T-cell (primary cell): ENCODE measurements at regions not wholly inside any gene's neighbourhood (a gene's known extent, or its start where the extent isn't known, plus 50 kb on each side); places are given as distances from the start of the nearest gene placed in this dataset.

Experiments
- ATAC-seq, 4 experiments: fragments of 200-7000 bp in 3 of 4; fragments of 150-1000 bp in 1 of 4; cut with Tn5 transposase; replicated peaks in 1 of 4; 1 replicate in 3 of 4; 2 replicates in 1 of 4; pipeline ENCODE4 v1.10.0; 2021; ENCODE audit warnings: moderate library complexity in 3 of 4, mild to moderate bottlenecking in 2 of 4, moderate number of reproducible peaks in 1 of 4
- CTCF ChIA-PET, 2 donors: fragments of 300-600 bp; sonication (Branson Sonifier 250); formaldehyde crosslinking; loops; one replicate each; lab custom pipeline; 2022; ENCODE audit warnings: antibody characterized with exemption in 2 of 2; lab: Charles Lee
- POLR2A ChIA-PET, 2 donors: fragments of 300-600 bp; sonication (Branson Sonifier 250); formaldehyde crosslinking; loops; one replicate each; lab custom pipeline; 2022; ENCODE audit warnings: antibody characterized with exemption in 2 of 2; lab: Charles Lee
- DNase-seq, 35 experiments: peaks; one replicate each; pipeline versions ENCODE4 v3.0.0 to v3.0.0-alpha.2; 2013 to 2023
- H3K27ac ChIP-seq: one replicate; pipeline ENCODE4 v1.5.1; 2013; ENCODE audit warnings: low read length
- H3K27me3 ChIP-seq, 2 experiments: replicated peaks in 1 of 2; 1 replicate in 1 of 2; 2 replicates in 1 of 2; pipeline versions ENCODE4 v1.6.1 to v1.7.0; 2013; ENCODE audit warnings: low read length in 1 of 2, mixed read lengths in 1 of 2; ENCODE audit not compliant: control insufficient read depth in 2 of 2, insufficient read depth in 2 of 2; ENCODE audit errors: extremely low read depth in 1 of 2
- H3K36me3 ChIP-seq, 2 donors: 1 replicate in 1 of 2; 2 replicates in 1 of 2; pipeline versions ENCODE4 v1.6.1 to v1.7.0; 2013; ENCODE audit warnings: low read length in 1 of 2; ENCODE audit not compliant: control insufficient read depth in 2 of 2, insufficient read depth in 1 of 2; ENCODE audit errors: extremely low read depth in 1 of 2
- H3K4me1 ChIP-seq, 2 experiments: 1 replicate in 1 of 2; 2 replicates in 1 of 2; pipeline versions ENCODE4 v1.6.1 to v1.7.0; 2013; ENCODE audit warnings: low read length in 2 of 2, mixed read lengths in 1 of 2; ENCODE audit not compliant: insufficient read depth in 2 of 2, control insufficient read depth in 1 of 2; ENCODE audit errors: extremely low read depth in 1 of 2
- H3K4me3 ChIP-seq, 2 donors: 1 replicate in 1 of 2; 2 replicates in 1 of 2; pipeline versions ENCODE4 v1.5.1 to v1.7.0; 2013; ENCODE audit warnings: mild to moderate bottlenecking in 2 of 2, low read length in 1 of 2, moderate library complexity in 1 of 2; ENCODE audit not compliant: control insufficient read depth in 1 of 2; ENCODE audit errors: extremely low read depth in 1 of 2
- H3K9me3 ChIP-seq: 2 replicates; pipeline ENCODE4 v1.7.0; 2013
- H3K27ac Mint-ChIP-seq, 2 donors: one replicate each; pipeline ENCODE4 v1.8.0; 2020 to 2021; ENCODE audit warnings: mild to moderate bottlenecking in 2 of 2, mixed read lengths in 2 of 2
- H3K27me3 Mint-ChIP-seq, 2 donors: one replicate each; pipeline ENCODE4 v1.8.0; 2021 to 2022; ENCODE audit warnings: mixed read lengths in 2 of 2
- H3K36me3 Mint-ChIP-seq: one replicate; pipeline ENCODE4 v1.8.0; 2021; ENCODE audit warnings: mixed read lengths
- H3K4me1 Mint-ChIP-seq, 3 donors: one replicate each; pipeline ENCODE4 v1.8.0; 2020 to 2022; ENCODE audit warnings: mixed read lengths in 3 of 3, mild to moderate bottlenecking in 1 of 3
- H3K4me3 Mint-ChIP-seq, 3 donors: one replicate each; pipeline ENCODE4 v1.8.0; 2020 to 2022; ENCODE audit warnings: mild to moderate bottlenecking in 3 of 3, mixed read lengths in 3 of 3, moderate library complexity in 3 of 3
- H3K9me3 Mint-ChIP-seq, 3 donors: one replicate each; pipeline ENCODE4 v1.8.0; 2020 to 2022; ENCODE audit warnings: mixed read lengths in 3 of 3
- WGBS: methylation state at CpG from one replicate; pipeline ENCODE4 v1.1.5; 2013; ENCODE audit warnings: missing lambda C conversion rate; ENCODE audit not compliant: insufficient coverage; 5-methylcytosine and 5-hydroxymethylcytosine counted together

- H3K4me1 ChIP-seq, result no peaks in the 10 kb centered on the region
- no peaks in the 10 kb centered on the region for H3K27me3 ChIP-seq
- H3K27ac ChIP-seq, result no peak overlapping the region
- ATAC-seq, result no peak
- no CpG with 5 or more reads among the region's 2 CpGs for WGBS
- H3K27ac Mint-ChIP-seq, result no peak overlapping the region
- no peaks in the 10 kb centered on the region for H3K27me3 Mint-ChIP-seq
- ChIA-PET CTCF (no interaction called here), POLR2A (no interaction called here)
- no peaks in the 10 kb centered on the region for H3K9me3 ChIP-seq
- no peaks in the 10 kb centered on the region for H3K36me3 Mint-ChIP-seq
- H3K9me3 Mint-ChIP-seq, result peaks cover 0 to 4% (median 0%) of the 10 kb centered on the region in 3 donors
- no peaks in the 10 kb centered on the region for H3K4me1 Mint-ChIP-seq
- H3K36me3 ChIP-seq, result no peaks in the 10 kb centered on the region
- H3K4me3 Mint-ChIP-seq, result no peak overlapping the region
- no peak for DNase-seq
- H3K4me3 ChIP-seq, result no peak overlapping the region
Measured at GRCh38 chr12:84732828-84733340, 179.7 kb downstream of the SLC6A15 start.

GRCh38 chr12:84730561-84731162 lies 181.9 kb downstream of the SLC6A15 start:
- H3K9me3 ChIP-seq, result no peaks in the 10 kb centered on the region
- no peaks in the 10 kb centered on the region for H3K4me1 Mint-ChIP-seq
- peaks cover 0 to 6% (median 1%) of the 10 kb centered on the region in 3 donors for H3K9me3 Mint-ChIP-seq
- no peak overlapping the region for H3K4me3 ChIP-seq
- ATAC-seq (no peak), DNase-seq (no peak)
- CTCF ChIA-PET, result no interaction called here
- no peaks in the 10 kb centered on the region for H3K36me3 ChIP-seq
- no peaks in the 10 kb centered on the region for H3K4me1 ChIP-seq
- no peak overlapping the region for H3K4me3 Mint-ChIP-seq
- WGBS, result no CpG with 5 or more reads among the region's 3 CpGs
- no peaks in the 10 kb centered on the region for H3K36me3 Mint-ChIP-seq
- no peak overlapping the region for H3K27ac ChIP-seq
- no peak overlapping the region for H3K27ac Mint-ChIP-seq
- no peaks in the 10 kb centered on the region for H3K27me3 ChIP-seq
- H3K27me3 Mint-ChIP-seq, result no peaks in the 10 kb centered on the region
- POLR2A ChIA-PET, result no interaction called here

- H3K36me3 Mint-ChIP-seq, result no peaks in the 10 kb centered on the region
- no peaks in the 10 kb centered on the region for H3K4me1 Mint-ChIP-seq
- Histone ChIP-seq H3K4me1 (no peaks in the 10 kb centered on the region), H3K4me3 (no peak overlapping the region), H3K9me3 (no peaks in the 10 kb centered on the region), H3K36me3 (no peaks in the 10 kb centered on the region), H3K27me3 (no peaks in the 10 kb centered on the region), H3K27ac (no peak overlapping the region)
- POLR2A ChIA-PET, result no interaction called here
- H3K27me3 Mint-ChIP-seq, result no peaks in the 10 kb centered on the region
- 17% methylated on average over 1 of the region's 3 CpGs for WGBS
- ATAC-seq (no peak), DNase-seq (no peak)
- H3K9me3 Mint-ChIP-seq, result peaks cover 0 to 4% (median 4%) of the 10 kb centered on the region in 3 donors
- no peak overlapping the region for H3K4me3 Mint-ChIP-seq
- CTCF ChIA-PET, result no interaction called here
- no peak overlapping the region for H3K27ac Mint-ChIP-seq
Measured at GRCh38 chr12:84727961-84728360, 184.6 kb downstream of the SLC6A15 start.

DNA sequence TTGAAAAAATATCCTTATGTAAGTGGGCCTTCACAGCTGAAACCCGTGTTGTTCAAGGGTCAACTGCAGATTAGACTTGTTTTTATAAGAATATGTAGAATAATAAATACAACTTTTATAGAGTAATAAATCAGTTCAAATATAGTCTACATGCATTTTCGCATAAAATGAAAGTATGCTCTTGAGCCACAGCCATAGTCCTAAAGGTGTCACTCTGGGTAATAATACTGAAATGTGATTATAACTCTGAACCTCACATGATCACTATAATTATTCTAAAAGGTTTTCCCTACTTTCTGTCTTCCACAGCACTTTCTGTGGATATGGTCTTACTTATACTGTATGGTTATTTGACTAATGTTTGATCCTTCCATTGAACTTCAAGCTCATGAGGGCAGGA lies 185.8 kb downstream of the SLC6A15 start:
- CTCF ChIA-PET, result no interaction called here

GRCh38 chr12:84723988-84724387 lies 188.6 kb downstream of the SLC6A15 start:
- no CpG with 5 or more reads among the region's 2 CpGs for WGBS
- CTCF ChIA-PET, result no interaction called here

More for the DNA sequence above, 185.8 kb downstream of the SLC6A15 start:
- peaks cover 0 to 4% (median 4%) of the 10 kb centered on the region in 3 donors for H3K9me3 Mint-ChIP-seq
- H3K4me3 ChIP-seq, result no peak overlapping the region
- no peaks in the 10 kb centered on the region for H3K4me1 Mint-ChIP-seq
- no peaks in the 10 kb centered on the region for H3K36me3 ChIP-seq
- DNase-seq (no peak), ATAC-seq (no peak)
- no peaks in the 10 kb centered on the region for H3K36me3 Mint-ChIP-seq
- H3K9me3 ChIP-seq, result no peaks in the 10 kb centered on the region
- no CpG with 5 or more reads among the region's 2 CpGs for WGBS
- H3K27ac ChIP-seq, result no peak overlapping the region
- H3K27me3 ChIP-seq, result no peaks in the 10 kb centered on the region
- POLR2A ChIA-PET, result no interaction called here
- H3K27ac Mint-ChIP-seq, result no peak overlapping the region
- H3K4me3 Mint-ChIP-seq, result no peak overlapping the region
- no peaks in the 10 kb centered on the region for H3K27me3 Mint-ChIP-seq
- H3K4me1 ChIP-seq, result no peaks in the 10 kb centered on the region

GRCh38 chr12:84719997-84720396 lies 192.6 kb downstream of the SLC6A15 start:
- H3K4me3 ChIP-seq, result no peak overlapping the region
- no peak overlapping the region for H3K4me3 Mint-ChIP-seq
- H3K27me3 Mint-ChIP-seq, result no peaks in the 10 kb centered on the region
- no peak overlapping the region for H3K27ac ChIP-seq
- ATAC-seq (no peak), DNase-seq (no peak)
- H3K9me3 Mint-ChIP-seq, result no peaks in the 10 kb centered on the region
- H3K27ac Mint-ChIP-seq, result no peak overlapping the region
- H3K36me3 ChIP-seq, result no peaks in the 10 kb centered on the region
- no peaks in the 10 kb centered on the region for H3K9me3 ChIP-seq
- H3K4me1 Mint-ChIP-seq, result no peaks in the 10 kb centered on the region
- WGBS, result no CpG with 5 or more reads among the region's 1 CpG
- no peaks in the 10 kb centered on the region for H3K4me1 ChIP-seq
- no peaks in the 10 kb centered on the region for H3K36me3 Mint-ChIP-seq
- ChIA-PET POLR2A (no interaction called here), CTCF (no interaction called here)
- no peaks in the 10 kb centered on the region for H3K27me3 ChIP-seq

More at GRCh38 chr12:84723988-84724387, 188.6 kb downstream of the SLC6A15 start:
- Mint-ChIP-seq H3K27ac (no peak overlapping the region), H3K27me3 (no peaks in the 10 kb centered on the region), H3K4me1 (no peaks in the 10 kb centered on the region), H3K4me3 (no peak overlapping the region), H3K36me3 (no peaks in the 10 kb centered on the region), H3K9me3 (peaks cover 0 to 4% (median 4%) of the 10 kb centered on the region in 3 donors)
- no peaks in the 10 kb centered on the region for H3K4me1 ChIP-seq
- DNase-seq (no peak), ATAC-seq (no peak)
- H3K4me3 ChIP-seq, result no peak overlapping the region
- H3K27ac ChIP-seq, result no peak overlapping the region
- no peaks in the 10 kb centered on the region for H3K36me3 ChIP-seq
- POLR2A ChIA-PET, result no interaction called here
- no peaks in the 10 kb centered on the region for H3K9me3 ChIP-seq
- H3K27me3 ChIP-seq, result no peaks in the 10 kb centered on the region

- no peaks in the 10 kb centered on the region for H3K4me1 ChIP-seq
- Mint-ChIP-seq H3K9me3 (no peaks in the 10 kb centered on the region), H3K27me3 (no peaks in the 10 kb centered on the region), H3K4me1 (no peaks in the 10 kb centered on the region), H3K27ac (no peak overlapping the region), H3K4me3 (no peak overlapping the region), H3K36me3 (no peaks in the 10 kb centered on the region)
- ATAC-seq (no peak), DNase-seq (no peak)
- H3K9me3 ChIP-seq, result no peaks in the 10 kb centered on the region
- H3K27me3 ChIP-seq, result no peaks in the 10 kb centered on the region
- ChIA-PET POLR2A (no interaction called here), CTCF (no interaction called here)
- H3K27ac ChIP-seq, result no peak overlapping the region
- no peak overlapping the region for H3K4me3 ChIP-seq
- H3K36me3 ChIP-seq, result no peaks in the 10 kb centered on the region
Measured at GRCh38 chr12:84718906-84719305, 193.7 kb downstream of the SLC6A15 start.
